ENCODE measurements at regions not wholly inside any gene's neighbourhood (a gene's known extent, or its start where the extent isn't known, plus 50 kb on each side); places are given as distances from the start of the nearest gene placed in this dataset.

- no peak for DNase-seq (ENCODE audit: insufficient read length, low spot score)
- no peak for FAIRE-seq
- TF ChIP-seq POLR2A (IDR thresholded peaks at IDR 0.05; ENCODE audit: low read depth, low read length) = no peak
These were observed 117.8 kb upstream of the ZMIZ1 start for GRCh38 chr10:78950656-78951587.

GRCh38 chr10:78952030-78952429, 116.7 kb upstream of the ZMIZ1 start:
- FAIRE-seq = no peak
- no peak for TF ChIP-seq POLR2A (IDR thresholded peaks at IDR 0.05; ENCODE audit: low read depth, low read length)

GRCh38 chr10:78952686-78953085, 116.1 kb upstream of the ZMIZ1 start:
- FAIRE-seq (no peak), DNase-seq (ENCODE audit: insufficient read length, low spot score) (peak; percentile 59)
- no peak for TF ChIP-seq POLR2A (IDR thresholded peaks at IDR 0.05; ENCODE audit: low read depth, low read length)

More at GRCh38 chr10:78952030-78952429, 116.7 kb upstream of the ZMIZ1 start:
- DNase-seq (ENCODE audit: insufficient read length, low spot score) = no peak

- no peak for DNase-seq (ENCODE audit: insufficient read length, low spot score)
- TF ChIP-seq POLR2A (IDR thresholded peaks at IDR 0.05; ENCODE audit: low read depth, low read length) = no peak
- FAIRE-seq = no peak
These were observed 115.5 kb upstream of the ZMIZ1 start for GRCh38 chr10:78953113-78953798.

GRCh38 chr10:78953799-78954297, 114.9 kb upstream of the ZMIZ1 start:
- FAIRE-seq = no peak
- no peak for DNase-seq (ENCODE audit: insufficient read length, low spot score)
- no peak for TF ChIP-seq POLR2A (IDR thresholded peaks at IDR 0.05; ENCODE audit: low read depth, low read length)

GRCh38 chr10:78954689-78955088, 114.1 kb upstream of the ZMIZ1 start:
- no peak for TF ChIP-seq POLR2A (IDR thresholded peaks at IDR 0.05; ENCODE audit: low read depth, low read length)
- DNase-seq (ENCODE audit: insufficient read length, low spot score) = no peak
- FAIRE-seq = no peak

GRCh38 chr10:78955206-78955605, 113.6 kb upstream of the ZMIZ1 start:
- FAIRE-seq (no peak), DNase-seq (ENCODE audit: insufficient read length, low spot score) (no peak)
- TF ChIP-seq POLR2A (IDR thresholded peaks at IDR 0.05; ENCODE audit: low read depth, low read length) = no peak

- DNase-seq (ENCODE audit: insufficient read length, low spot score) (no peak), FAIRE-seq (no peak)
- TF ChIP-seq POLR2A (IDR thresholded peaks at IDR 0.05; ENCODE audit: low read depth, low read length) = no peak
These were observed 112.4 kb upstream of the ZMIZ1 start for GRCh38 chr10:78956391-78956790.

GRCh38 chr10:78957471-78958039, 111.2 kb upstream of the ZMIZ1 start:
- no peak for TF ChIP-seq POLR2A (IDR thresholded peaks at IDR 0.05; ENCODE audit: low read depth, low read length)
- FAIRE-seq = peak; percentile 69

GRCh38 chr10:78959217-78959923, 109.4 kb upstream of the ZMIZ1 start:
- TF ChIP-seq POLR2A (IDR thresholded peaks at IDR 0.05; ENCODE audit: low read depth, low read length) = no peak
- no peak for FAIRE-seq
- DNase-seq (ENCODE audit: insufficient read length, low spot score) = no peak

More at GRCh38 chr10:78957471-78958039, 111.2 kb upstream of the ZMIZ1 start:
- DNase-seq (ENCODE audit: insufficient read length, low spot score) = peak; percentile 84

GRCh38 chr10:78959924-78960285, 108.9 kb upstream of the ZMIZ1 start:
- TF ChIP-seq POLR2A (IDR thresholded peaks at IDR 0.05; ENCODE audit: low read depth, low read length) = no peak
- no peak for DNase-seq (ENCODE audit: insufficient read length, low spot score)
- FAIRE-seq = no peak

GRCh38 chr10:78960316-78960800, 108.4 kb upstream of the ZMIZ1 start:
- TF ChIP-seq POLR2A (IDR thresholded peaks at IDR 0.05; ENCODE audit: low read depth, low read length) = no peak
- FAIRE-seq = peak; percentile 52

GRCh38 chr10:78961760-78962159, 107.0 kb upstream of the ZMIZ1 start:
- TF ChIP-seq POLR2A (IDR thresholded peaks at IDR 0.05; ENCODE audit: low read depth, low read length) = no peak
- DNase-seq (ENCODE audit: insufficient read length, low spot score) (no peak), FAIRE-seq (no peak)

More at GRCh38 chr10:78960316-78960800, 108.4 kb upstream of the ZMIZ1 start:
- DNase-seq (ENCODE audit: insufficient read length, low spot score) = peak; percentile 78

All from H54 (cell line).